H9 (cell line): ENCODE measurements at regions not wholly inside any gene's neighbourhood (a gene's known extent, or its start where the extent isn't known, plus 50 kb on each side); places are given as distances from the start of the nearest gene placed in this dataset.

Experiments used
- DNase-seq: peaks from one replicate; pipeline ENCODE4 v3.0.0-alpha.2; 2017
- H2AFZ ChIP-seq: one replicate; pipeline ENCODE4 v1.6.1; 2013; ENCODE audit warnings: mild to moderate bottlenecking, low read length, control low read depth, moderate library complexity
- H2AK5ac ChIP-seq: 2 replicates; pipeline ENCODE4 v1.6.1; 2013; ENCODE audit warnings: low read length, control low read depth, mixed read lengths; ENCODE audit not compliant: insufficient read length
- H2BK120ac ChIP-seq: one replicate; pipeline ENCODE4 v1.6.1; 2013; ENCODE audit warnings: low read depth, mild to moderate bottlenecking, low read length, control low read depth, inconsistent platforms; ENCODE audit not compliant: poor library complexity, severe bottlenecking
- H2BK12ac ChIP-seq: 2 replicates; pipeline ENCODE4 v1.6.1; 2013; ENCODE audit warnings: low read length, control low read depth, mixed read lengths, low read depth; ENCODE audit not compliant: insufficient read length
- H2BK15ac ChIP-seq: 2 replicates; pipeline ENCODE4 v1.6.1; 2013; ENCODE audit warnings: low read depth, low read length, control low read depth
- H2BK20ac ChIP-seq: one replicate; pipeline ENCODE4 v1.6.1; 2013; ENCODE audit warnings: low read depth, mild to moderate bottlenecking, low read length, control low read depth, inconsistent platforms; ENCODE audit not compliant: poor library complexity, severe bottlenecking
- H2BK5ac ChIP-seq: 2 replicates; pipeline ENCODE4 v1.6.1; 2013; ENCODE audit warnings: low read length, control low read depth, mixed read lengths; ENCODE audit not compliant: insufficient read length
- H3K14ac ChIP-seq: 2 replicates; pipeline ENCODE4 v1.6.1; 2013; ENCODE audit warnings: low read length, control low read depth; ENCODE audit not compliant: insufficient read depth
- H3K18ac ChIP-seq: 2 replicates; pipeline ENCODE4 v1.6.1; 2013; ENCODE audit warnings: low read depth, mild to moderate bottlenecking, mixed read lengths, low read length, control low read depth; ENCODE audit not compliant: insufficient read length
- H3K23ac ChIP-seq: 2 replicates; pipeline ENCODE4 v1.6.1; 2013; ENCODE audit warnings: low read length, control low read depth, mixed read lengths, low read depth; ENCODE audit not compliant: insufficient read length
- H3K23me2 ChIP-seq: 2 replicates; pipeline ENCODE4 v1.6.1; 2013; ENCODE audit warnings: low read depth, mild to moderate bottlenecking, mixed read lengths, low read length, control low read depth; ENCODE audit not compliant: insufficient read length, poor library complexity, severe bottlenecking
- H3K27ac ChIP-seq: 2 replicates; pipeline ENCODE4 v1.5.1; 2013; ENCODE audit warnings: low read length, control low read depth, mixed read lengths, low read depth; ENCODE audit not compliant: insufficient read length
- H3K27me3 ChIP-seq: 2 replicates; pipeline ENCODE4 v1.6.1; 2013; ENCODE audit warnings: low read length, control low read depth, inconsistent platforms; ENCODE audit not compliant: insufficient read depth
- H3K4ac ChIP-seq: 2 replicates; pipeline ENCODE4 v1.6.1; 2013; ENCODE audit warnings: low read depth, mild to moderate bottlenecking, control low read depth, inconsistent platforms, low read length, moderate library complexity
- H3K4me1 ChIP-seq: 2 replicates; pipeline ENCODE4 v1.6.1; 2013; ENCODE audit warnings: low read length, control low read depth, inconsistent platforms; ENCODE audit not compliant: insufficient read depth
- H3K4me2 ChIP-seq: 2 replicates; pipeline ENCODE4 v1.6.1; 2013; ENCODE audit warnings: low read length, control low read depth, mixed read lengths; ENCODE audit not compliant: insufficient read length, insufficient read depth
- H3K56ac ChIP-seq: 2 replicates; pipeline ENCODE4 v1.6.1; 2013; ENCODE audit warnings: low read depth, mild to moderate bottlenecking, mixed read lengths, low read length, control low read depth; ENCODE audit not compliant: insufficient read length
- H3K79me1 ChIP-seq: 2 replicates; pipeline ENCODE4 v1.6.1; 2013; ENCODE audit warnings: low read depth, mild to moderate bottlenecking, moderate library complexity, low read length, control low read depth, inconsistent platforms; ENCODE audit not compliant: insufficient read depth, poor library complexity, severe bottlenecking
- H3K79me2 ChIP-seq: 2 replicates; pipeline ENCODE4 v1.6.1; 2013; ENCODE audit warnings: low read length, control low read depth, inconsistent platforms; ENCODE audit not compliant: insufficient read depth
- H3K9ac ChIP-seq: 2 replicates; pipeline ENCODE4 v1.6.1; 2013; ENCODE audit warnings: low read length, control low read depth, mixed read lengths; ENCODE audit not compliant: insufficient read length; ENCODE audit errors: extremely low read depth
- H3K9me3 ChIP-seq: one replicate; pipeline ENCODE4 v1.6.1; 2013; ENCODE audit warnings: low read depth, low read length, inconsistent platforms; ENCODE audit not compliant: control insufficient read depth
- H3T11ph ChIP-seq: one replicate; pipeline ENCODE4 v1.6.1; 2013; ENCODE audit warnings: mild to moderate bottlenecking, low read length, control low read depth, inconsistent platforms
- H4K20me1 ChIP-seq: one replicate; pipeline ENCODE4 v1.6.1; 2013; ENCODE audit not compliant: control insufficient read depth, insufficient read length, insufficient read depth
- H4K5ac ChIP-seq: 2 replicates; pipeline ENCODE4 v1.6.1; 2013; ENCODE audit warnings: low read depth, mild to moderate bottlenecking, mixed read lengths, low read length, control low read depth; ENCODE audit not compliant: insufficient read length
- H4K8ac ChIP-seq: replicated peaks from 2 replicates; pipeline ENCODE4 v1.6.1; 2013; ENCODE audit warnings: low read length, control low read depth, mixed read lengths, low read depth; ENCODE audit not compliant: insufficient read length
- H4K91ac ChIP-seq: 2 replicates; pipeline ENCODE4 v1.6.1; 2013; ENCODE audit warnings: low read depth, mild to moderate bottlenecking, moderate library complexity, mixed read lengths, low read length, control low read depth; ENCODE audit not compliant: insufficient read length
- H3K27ac Mint-ChIP-seq, 3 experiments: 2 replicates in 2 of 3; 3 replicates in 1 of 3; pipeline ENCODE4 v1.8.0; 2020 to 2021; ENCODE audit warnings: mixed read lengths in 3 of 3, mild to moderate bottlenecking in 1 of 3, moderate library complexity in 1 of 3
- H3K27me3 Mint-ChIP-seq: 2 replicates; pipeline ENCODE4 v1.8.0; 2021; ENCODE audit warnings: low read depth, mild to moderate bottlenecking, moderate library complexity, mixed read lengths
- H3K36me3 Mint-ChIP-seq, 3 experiments: 2 replicates in 2 of 3; 3 replicates in 1 of 3; pipeline ENCODE4 v1.8.0; 2020 to 2021; ENCODE audit warnings: low read depth in 3 of 3, mixed read lengths in 3 of 3; ENCODE audit not compliant: insufficient read depth in 1 of 3
- H3K4me1 Mint-ChIP-seq, 2 experiments: 2 replicates each; pipeline ENCODE4 v1.8.0; 2020; ENCODE audit warnings: mixed read lengths in 2 of 2
- H3K4me3 Mint-ChIP-seq, 2 experiments: 2 replicates in 1 of 2; 3 replicates in 1 of 2; pipeline ENCODE4 v1.8.0; 2020 to 2021; ENCODE audit warnings: mild to moderate bottlenecking in 2 of 2, mixed read lengths in 2 of 2, moderate library complexity in 1 of 2
- H3K9me3 Mint-ChIP-seq, 2 experiments: 2 replicates in 1 of 2; 3 replicates in 1 of 2; pipeline ENCODE4 v1.8.0; 2020; ENCODE audit warnings: mild to moderate bottlenecking in 2 of 2, mixed read lengths in 2 of 2, moderate library complexity in 1 of 2
- WGBS: extraction: QIAGEN DNeasy Blood & Tissue Kit; methylation state at CpG from one replicate; pipeline ENCODE4 v1.1.7; 2013; ENCODE audit warnings: missing lambda C conversion rate, low lambda C conversion rate, mixed read lengths; ENCODE audit not compliant: insufficient read length; ENCODE audit errors: extremely low coverage; 5-methylcytosine and 5-hydroxymethylcytosine counted together
- TF ChIP-seq, protein P1 (sequence below): fragments of 200-600 bp; sonication (generic); conservative IDR thresholded peaks from 3 replicates; pipeline ENCODE4 v1.8.0; 2021; ENCODE audit warnings: antibody characterized with exemption, mild to moderate bottlenecking

GRCh38 chr4:128597500-128597899, 212.0 kb upstream of the JADE1 start:
- Histone ChIP-seq H4K20me1 (no peaks in the 10 kb centered on the region), H3K79me1 (no peaks in the 10 kb centered on the region), H3K18ac (no peak overlapping the region), H3K4ac (no peak overlapping the region), H2BK20ac (no peak overlapping the region), H3K23me2 (no peaks in the 10 kb centered on the region), H3K4me2 (no peak overlapping the region), H4K5ac (no peak overlapping the region), H3K14ac (no peak overlapping the region), H2BK120ac (no peak overlapping the region), H3K56ac (no peak overlapping the region), H3K9me3 (peaks cover 8% of the 10 kb centered on the region), H4K91ac (no peak overlapping the region), H2BK15ac (no peak overlapping the region), H3K27ac (no peak overlapping the region), H2BK12ac (no peak overlapping the region), H3K79me2 (no peaks in the 10 kb centered on the region), H3K4me1 (no peaks in the 10 kb centered on the region; the same call in 1 of the 2 replicates), H2BK5ac (no peak overlapping the region), H4K8ac (no peak overlapping the region), H3K9ac (no peak overlapping the region), H3K27me3 (no peaks in the 10 kb centered on the region), H2AK5ac (no peak overlapping the region), H2AFZ (no peak overlapping the region), H3K23ac (no peak overlapping the region), H3T11ph (no peak overlapping the region)
- TF ChIP-seq, protein P1, sequence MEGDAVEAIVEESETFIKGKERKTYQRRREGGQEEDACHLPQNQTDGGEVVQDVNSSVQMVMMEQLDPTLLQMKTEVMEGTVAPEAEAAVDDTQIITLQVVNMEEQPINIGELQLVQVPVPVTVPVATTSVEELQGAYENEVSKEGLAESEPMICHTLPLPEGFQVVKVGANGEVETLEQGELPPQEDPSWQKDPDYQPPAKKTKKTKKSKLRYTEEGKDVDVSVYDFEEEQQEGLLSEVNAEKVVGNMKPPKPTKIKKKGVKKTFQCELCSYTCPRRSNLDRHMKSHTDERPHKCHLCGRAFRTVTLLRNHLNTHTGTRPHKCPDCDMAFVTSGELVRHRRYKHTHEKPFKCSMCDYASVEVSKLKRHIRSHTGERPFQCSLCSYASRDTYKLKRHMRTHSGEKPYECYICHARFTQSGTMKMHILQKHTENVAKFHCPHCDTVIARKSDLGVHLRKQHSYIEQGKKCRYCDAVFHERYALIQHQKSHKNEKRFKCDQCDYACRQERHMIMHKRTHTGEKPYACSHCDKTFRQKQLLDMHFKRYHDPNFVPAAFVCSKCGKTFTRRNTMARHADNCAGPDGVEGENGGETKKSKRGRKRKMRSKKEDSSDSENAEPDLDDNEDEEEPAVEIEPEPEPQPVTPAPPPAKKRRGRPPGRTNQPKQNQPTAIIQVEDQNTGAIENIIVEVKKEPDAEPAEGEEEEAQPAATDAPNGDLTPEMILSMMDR = no peak
- no peak overlapping the region for H3K27ac Mint-ChIP-seq
- peaks cover 13 to 29% (median 21%) of the 10 kb centered on the region in 3 experiments for H3K36me3 Mint-ChIP-seq
- peaks cover 15 to 27% of the 10 kb centered on the region in 2 experiments for H3K4me1 Mint-ChIP-seq
- peaks cover 4% of the 10 kb centered on the region; the same call in 1 of the 2 replicates for H3K27me3 Mint-ChIP-seq
- H3K4me3 Mint-ChIP-seq = no peak overlapping the region
- no CpG with 5 or more reads among the region's 3 CpGs for WGBS
- no peak for DNase-seq
- peaks cover 21 to 22% of the 10 kb centered on the region in 2 experiments for H3K9me3 Mint-ChIP-seq
